Astrocyte of the cerebellum (primary cell): ENCODE measurements at regions not wholly inside any gene's neighbourhood (a gene's known extent, or its start where the extent isn't known, plus 50 kb on each side); places are given as distances from the start of the nearest gene placed in this dataset.

ENCODE experiments used
- DNase-seq: peaks from one replicate; pipeline ENCODE4 v3.0.0-alpha.2; 2011; ENCODE audit warnings: low read depth
- H3K4me3 ChIP-seq: 2 replicates; pipeline ENCODE4 v1.5.1; 2011; ENCODE audit warnings: mild to moderate bottlenecking, low read depth, low read length, moderate library complexity
- in situ Hi-C: cut with HindIII; loops from 2 replicates; pipeline ENCODE4 v1.10.0; 2017; ENCODE audit warnings: low sequenced_read_pairs
- TF ChIP-seq, protein P1 (sequence below): IDR thresholded peaks from 2 replicates; pipeline ENCODE4 v1.5.1; 2012; ENCODE audit warnings: low read length, low read depth, moderate library complexity, mild to moderate bottlenecking; ENCODE audit errors: missing control alignments

DNA sequence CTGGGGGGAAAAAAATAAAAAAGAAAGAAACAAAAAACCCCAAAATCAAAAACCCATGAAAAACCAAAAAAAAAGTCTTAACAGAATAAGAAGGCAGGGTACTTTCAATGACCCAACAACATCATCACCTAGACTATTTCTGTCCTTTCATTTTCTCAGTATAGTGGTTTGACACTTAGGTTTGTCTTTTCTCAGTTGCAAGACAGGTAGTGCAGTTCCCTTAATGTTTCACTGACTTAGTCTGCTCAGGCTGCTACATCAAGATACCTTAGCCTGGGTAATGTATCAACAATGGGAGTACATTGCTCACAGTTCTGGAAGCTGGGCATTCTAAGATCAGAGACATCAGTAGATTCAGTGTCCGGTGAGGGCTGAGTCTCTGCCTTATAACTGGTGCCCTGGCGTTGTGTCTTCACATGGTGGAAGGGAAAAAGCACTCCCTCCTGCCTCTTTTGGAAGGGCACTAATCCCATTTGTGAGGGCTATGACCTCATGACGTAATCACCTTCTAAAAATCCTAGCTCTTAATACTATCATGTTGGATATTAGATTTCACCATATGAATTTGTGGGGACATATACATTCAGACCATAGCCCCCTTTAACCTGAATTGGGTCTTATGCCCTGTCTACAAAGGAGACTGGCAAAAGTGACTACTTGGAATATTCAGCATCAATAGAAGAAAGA is 362.3 kb upstream of the RBFOX1 start:
- in situ Hi-C loops: no loop called here
- H3K4me3 ChIP-seq: no peak overlapping the region
- DNase-seq: no peak
- TF ChIP-seq, protein P1, sequence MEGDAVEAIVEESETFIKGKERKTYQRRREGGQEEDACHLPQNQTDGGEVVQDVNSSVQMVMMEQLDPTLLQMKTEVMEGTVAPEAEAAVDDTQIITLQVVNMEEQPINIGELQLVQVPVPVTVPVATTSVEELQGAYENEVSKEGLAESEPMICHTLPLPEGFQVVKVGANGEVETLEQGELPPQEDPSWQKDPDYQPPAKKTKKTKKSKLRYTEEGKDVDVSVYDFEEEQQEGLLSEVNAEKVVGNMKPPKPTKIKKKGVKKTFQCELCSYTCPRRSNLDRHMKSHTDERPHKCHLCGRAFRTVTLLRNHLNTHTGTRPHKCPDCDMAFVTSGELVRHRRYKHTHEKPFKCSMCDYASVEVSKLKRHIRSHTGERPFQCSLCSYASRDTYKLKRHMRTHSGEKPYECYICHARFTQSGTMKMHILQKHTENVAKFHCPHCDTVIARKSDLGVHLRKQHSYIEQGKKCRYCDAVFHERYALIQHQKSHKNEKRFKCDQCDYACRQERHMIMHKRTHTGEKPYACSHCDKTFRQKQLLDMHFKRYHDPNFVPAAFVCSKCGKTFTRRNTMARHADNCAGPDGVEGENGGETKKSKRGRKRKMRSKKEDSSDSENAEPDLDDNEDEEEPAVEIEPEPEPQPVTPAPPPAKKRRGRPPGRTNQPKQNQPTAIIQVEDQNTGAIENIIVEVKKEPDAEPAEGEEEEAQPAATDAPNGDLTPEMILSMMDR: no peak

- no peak for DNase-seq
- no peak overlapping the region for H3K4me3 ChIP-seq
- TF ChIP-seq, protein P1: no peak
- in situ Hi-C loops: no loop called here
Observed at GRCh38 chr16:6969594-6969993, 363.1 kb upstream of the RBFOX1 start.

DNA sequence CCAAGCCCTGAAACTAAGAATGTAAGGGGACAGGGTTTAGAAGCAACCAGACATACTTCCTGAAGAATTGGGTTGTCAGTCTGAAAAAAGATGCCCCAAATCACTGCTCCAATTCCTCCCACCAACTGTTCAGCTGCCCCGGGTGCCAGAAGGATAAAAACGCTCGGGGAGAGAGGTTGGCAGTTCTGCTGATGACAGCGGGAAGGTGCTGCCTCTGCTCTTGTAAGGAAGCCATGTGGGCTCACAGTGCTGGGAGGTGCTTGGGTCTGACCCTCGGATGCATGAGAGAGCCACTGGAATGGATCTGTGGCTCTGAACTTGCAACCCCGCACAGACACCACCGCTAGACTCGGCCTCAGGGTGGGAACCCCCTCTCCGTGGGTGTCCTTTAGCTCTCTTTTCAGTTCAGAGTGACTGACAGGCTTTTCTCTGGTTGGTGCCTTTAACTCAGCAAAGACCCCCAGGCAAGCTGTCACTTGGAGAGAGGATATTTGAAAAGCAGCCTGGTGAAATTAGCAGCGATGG is 364.8 kb upstream of the RBFOX1 start:
- in situ Hi-C loops: no loop called here
- H3K4me3 ChIP-seq: no peak overlapping the region
- TF ChIP-seq, protein P1: no peak
- no peak for DNase-seq

DNA sequence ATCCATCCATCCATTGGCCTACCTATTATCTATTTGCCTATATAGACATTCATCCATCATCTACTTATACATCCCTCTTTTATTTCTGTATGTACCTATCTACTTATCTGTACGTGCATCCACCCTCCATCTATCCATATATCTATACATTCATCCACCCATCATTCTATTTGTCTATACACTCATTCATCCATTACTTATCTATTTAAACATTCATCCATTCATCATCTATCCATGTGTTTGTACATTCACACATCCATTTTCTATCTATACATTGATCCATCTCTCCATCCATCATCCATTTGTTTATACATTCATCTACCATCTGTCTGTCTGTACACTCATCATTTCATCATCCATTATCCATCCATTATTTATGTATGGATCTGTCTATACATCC is 365.7 kb upstream of the RBFOX1 start:
- TF ChIP-seq, protein P1: no peak
- H3K4me3 ChIP-seq: no peak overlapping the region
- in situ Hi-C loops: no loop called here
- no peak for DNase-seq

DNA sequence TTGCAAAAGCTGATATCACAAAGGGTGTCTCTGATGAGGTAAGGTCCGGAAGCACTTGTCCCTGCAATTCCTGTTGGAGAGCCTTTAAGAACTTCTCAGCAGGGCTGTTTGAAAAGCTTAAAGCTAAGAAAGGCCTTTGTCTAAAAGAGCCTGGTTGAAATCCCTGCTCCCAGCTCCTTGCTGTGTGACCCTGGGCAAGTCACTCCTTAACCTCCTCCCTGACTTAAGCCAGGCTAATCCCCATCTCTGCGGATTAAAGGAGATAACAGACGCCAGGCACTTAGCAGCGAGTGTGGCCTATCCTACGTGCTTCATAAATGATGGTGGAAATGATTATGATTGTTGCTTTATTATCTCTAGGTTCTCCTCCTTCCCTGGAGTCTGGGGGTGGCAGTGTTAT is 368.0 kb upstream of the RBFOX1 start:
- TF ChIP-seq, protein P1: no peak
- no peak for DNase-seq
- H3K4me3 ChIP-seq: no peak overlapping the region
- in situ Hi-C loops: no loop called here

GRCh38 chr16:6961704-6962103 is 370.9 kb upstream of the RBFOX1 start:
- H3K4me3 ChIP-seq: no peak overlapping the region
- no peak for DNase-seq
- TF ChIP-seq, protein P1: no peak
- in situ Hi-C loops: no loop called here
